HEK293 (cell line): ENCODE measurements at regions not wholly inside any gene's neighbourhood (a gene's known extent, or its start where the extent isn't known, plus 50 kb on each side); places are given as distances from the start of the nearest gene placed in this dataset.

Experiments
- CTCF ChIA-PET: fragments of 350-600 bp; formaldehyde crosslinking; extraction: SDS; loops from one replicate; lab custom pipeline; 2021; ENCODE audit warnings: antibody characterized with exemption; lab: Yijun Ruan, JAX
- POLR2A ChIA-PET: fragments of 300-600 bp; formaldehyde crosslinking; extraction: SDS; loops from one replicate; lab custom pipeline; 2020; ENCODE audit warnings: antibody characterized with exemption, inconsistent platforms; lab: Yijun Ruan, JAX
- H3K27ac ChIP-seq: fragments of 200-500 bp; sonication (Bioruptor generic); 2 replicates; pipeline ENCODE4 v1.5.1; 2014; ENCODE audit warnings: low read depth, low read length, control low read depth, inconsistent platforms; ENCODE audit errors: extremely low read depth
- H3K36me3 ChIP-seq, 2 experiments: fragments of 200-500 bp in 1 of 2; sonication (Bioruptor generic) in 1 of 2; 1 replicate in 1 of 2; 2 replicates in 1 of 2; pipeline ENCODE4 v1.5.1; 2014 to 2017; ENCODE audit warnings: inconsistent platforms in 2 of 2, low read length in 2 of 2; ENCODE audit not compliant: control insufficient read depth in 2 of 2, insufficient read depth in 1 of 2
- H3K4me1 ChIP-seq: fragments of 200-500 bp; sonication (Bioruptor generic); 2 replicates; pipeline ENCODE4 v1.5.1; 2014; ENCODE audit warnings: mild to moderate bottlenecking, low read length, inconsistent platforms; ENCODE audit not compliant: control insufficient read depth, insufficient read depth
- H3K4me3 ChIP-seq: 2 replicates; pipeline ENCODE4 v1.5.1; 2011; ENCODE audit warnings: low read depth, mild to moderate bottlenecking, control low read depth, low read length, moderate library complexity
- H3K9me3 ChIP-seq: fragments of 200-500 bp; sonication (Bioruptor generic); 2 replicates; pipeline ENCODE4 v1.5.1; 2014; ENCODE audit warnings: low read depth, low read length, inconsistent platforms; ENCODE audit not compliant: control insufficient read depth, insufficient read depth
- PRDM1 ChIP-seq: fragments of 450-650 bp; formaldehyde crosslinking; IDR thresholded peaks from 2 replicates; pipeline ENCODE4; 2016; ENCODE audit warnings: missing biosample characterization, missing genetic modification characterization
- PRDM10 ChIP-seq: fragments of 450-650 bp; formaldehyde crosslinking; IDR thresholded peaks from 2 replicates; pipeline ENCODE4 v1.5.1; 2016; ENCODE audit warnings: missing biosample characterization, missing genetic modification characterization
- TSHZ1 ChIP-seq: fragments of 450-650 bp; formaldehyde crosslinking; IDR thresholded peaks from 2 replicates; pipeline ENCODE4 v1.5.1; 2016; ENCODE audit warnings: missing biosample characterization, missing genetic modification characterization, borderline replicate concordance
- ZBTB21 ChIP-seq: fragments of 450-650 bp; formaldehyde crosslinking; IDR thresholded peaks from 2 replicates; pipeline ENCODE4 v1.5.1; 2017; ENCODE audit warnings: missing biosample characterization, missing genetic modification characterization
- ZBTB44 ChIP-seq: fragments of 450-650 bp; IDR thresholded peaks from 2 replicates; pipeline ENCODE4 v1.5.1; 2018; ENCODE audit warnings: missing biosample characterization, mild to moderate bottlenecking, missing genetic modification characterization
- ZEB2 ChIP-seq: fragments of 450-650 bp; formaldehyde crosslinking; IDR thresholded peaks from 2 replicates; pipeline ENCODE4 v1.5.1; 2016; ENCODE audit warnings: missing biosample characterization, missing genetic modification characterization
- ZNF19 ChIP-seq: fragments of 450-650 bp; formaldehyde crosslinking; IDR thresholded peaks from 2 replicates; pipeline ENCODE4; 2016; ENCODE audit warnings: missing biosample characterization, missing genetic modification characterization, low read depth
- ZNF2 ChIP-seq: fragments of 450-650 bp; formaldehyde crosslinking; IDR thresholded peaks from 2 replicates; pipeline ENCODE4 v1.5.1; 2016; ENCODE audit warnings: missing biosample characterization, missing genetic modification characterization
- ZNF280D ChIP-seq: fragments of 450-650 bp; formaldehyde crosslinking; IDR thresholded peaks from 2 replicates; pipeline ENCODE4 v1.5.1; 2016; ENCODE audit warnings: missing biosample characterization, missing genetic modification characterization
- ZNF302 ChIP-seq: fragments of 450-650 bp; formaldehyde crosslinking; IDR thresholded peaks from 2 replicates; pipeline ENCODE4 v1.5.1; 2016; ENCODE audit warnings: missing biosample characterization, missing genetic modification characterization, low read depth
- ZNF473 ChIP-seq: fragments of 450-650 bp; formaldehyde crosslinking; IDR thresholded peaks from 2 replicates; pipeline ENCODE4 v1.5.1; 2017; ENCODE audit warnings: missing biosample characterization, missing genetic modification characterization
- ZNF518A ChIP-seq: fragments of 450-650 bp; formaldehyde crosslinking; conservative IDR thresholded peaks from 2 replicates; pipeline ENCODE4 v1.5.1; 2016; ENCODE audit warnings: low read depth, missing biosample characterization, missing genetic modification characterization
- ZNF600 ChIP-seq: fragments of 450-650 bp; formaldehyde crosslinking; IDR thresholded peaks from 2 replicates; pipeline ENCODE4 v1.5.1; 2016; ENCODE audit warnings: missing biosample characterization, missing genetic modification characterization
- ZNF677 ChIP-seq: fragments of 450-650 bp; IDR thresholded peaks from 2 replicates; pipeline ENCODE4 v1.5.0; 2018; ENCODE audit warnings: missing biosample characterization, mild to moderate bottlenecking, missing genetic modification characterization, moderate library complexity
- ZSCAN4 ChIP-seq: fragments of 450-650 bp; formaldehyde crosslinking; IDR thresholded peaks from 2 replicates; pipeline ENCODE4 v1.5.1; 2017; ENCODE audit warnings: missing biosample characterization, missing genetic modification characterization

GRCh38 chr5:63310644-63311043 is 651.6 kb downstream of the HTR1A start:
- Histone ChIP-seq H3K9me3 (no peaks in the 10 kb centered on the region), H3K4me1 (no peaks in the 10 kb centered on the region), H3K27ac (no peak overlapping the region), H3K36me3 (no peaks in the 10 kb centered on the region), H3K4me3 (no peak overlapping the region)
- ChIA-PET POLR2A (no interaction called here), CTCF (no interaction called here)
- TF ChIP-seq ZNF19 (tag by site-specific recombination) = no peak
- TF ChIP-seq ZBTB44 = no peak
- TF ChIP-seq ZNF473 = no peak
- no peak for TF ChIP-seq ZNF2 (tag by site-specific recombination)
- TF ChIP-seq ZEB2 = no peak
- TF ChIP-seq ZSCAN4 (tag by site-specific recombination) = no peak
- TF ChIP-seq ZNF280D = no peak
- no peak for TF ChIP-seq ZBTB21 (tag by site-specific recombination)
- TF ChIP-seq TSHZ1 = no peak
- TF ChIP-seq PRDM1 = no peak
- no peak for TF ChIP-seq ZNF600 (tag by site-specific recombination)
- TF ChIP-seq PRDM10 (tag by site-specific recombination) = no peak
- TF ChIP-seq ZNF302 (tag by site-specific recombination) = no peak
- no peak for TF ChIP-seq ZNF518A
- TF ChIP-seq ZNF677 = no peak
